ENCODE measurements at regions not wholly inside any gene's neighbourhood (a gene's known extent, or its start where the extent isn't known, plus 50 kb on each side); places are given as distances from the start of the nearest gene placed in this dataset.

DNA sequence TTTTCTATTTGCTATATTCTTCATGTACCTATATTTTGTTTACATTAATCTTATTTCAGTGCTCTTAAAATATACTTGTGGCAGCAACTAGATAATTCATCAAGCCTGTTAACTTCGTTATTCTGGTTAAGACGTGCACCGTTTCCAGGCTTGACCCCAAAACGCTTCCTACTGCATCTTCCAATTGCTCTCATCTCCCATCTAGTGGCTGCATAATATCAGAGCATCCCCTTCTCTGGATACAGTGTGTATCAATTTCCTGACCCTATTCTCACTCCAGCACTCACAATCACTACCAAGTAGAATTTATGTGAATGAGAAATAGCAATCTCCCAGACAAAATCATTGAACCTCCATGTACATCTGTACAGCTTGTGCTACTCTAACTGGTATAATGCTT, 1280.3 kb upstream of the B3GALT2 start:
- Histone ChIP-seq H3K27ac (no peak overlapping the region), H3K36me3 (no peaks in the 10 kb centered on the region), H3K9me3 (no peaks in the 10 kb centered on the region), H3K4me3 (no peak overlapping the region), H3K27me3 (no peaks in the 10 kb centered on the region), H3K4me1 (no peaks in the 10 kb centered on the region)
- ATAC-seq, result peak in 2 of 4 donors; percentile 38 to 46
- no peak for TF ChIP-seq POLR2A (IDR thresholded peaks at IDR 0.05)
- TF ChIP-seq, protein P1, sequence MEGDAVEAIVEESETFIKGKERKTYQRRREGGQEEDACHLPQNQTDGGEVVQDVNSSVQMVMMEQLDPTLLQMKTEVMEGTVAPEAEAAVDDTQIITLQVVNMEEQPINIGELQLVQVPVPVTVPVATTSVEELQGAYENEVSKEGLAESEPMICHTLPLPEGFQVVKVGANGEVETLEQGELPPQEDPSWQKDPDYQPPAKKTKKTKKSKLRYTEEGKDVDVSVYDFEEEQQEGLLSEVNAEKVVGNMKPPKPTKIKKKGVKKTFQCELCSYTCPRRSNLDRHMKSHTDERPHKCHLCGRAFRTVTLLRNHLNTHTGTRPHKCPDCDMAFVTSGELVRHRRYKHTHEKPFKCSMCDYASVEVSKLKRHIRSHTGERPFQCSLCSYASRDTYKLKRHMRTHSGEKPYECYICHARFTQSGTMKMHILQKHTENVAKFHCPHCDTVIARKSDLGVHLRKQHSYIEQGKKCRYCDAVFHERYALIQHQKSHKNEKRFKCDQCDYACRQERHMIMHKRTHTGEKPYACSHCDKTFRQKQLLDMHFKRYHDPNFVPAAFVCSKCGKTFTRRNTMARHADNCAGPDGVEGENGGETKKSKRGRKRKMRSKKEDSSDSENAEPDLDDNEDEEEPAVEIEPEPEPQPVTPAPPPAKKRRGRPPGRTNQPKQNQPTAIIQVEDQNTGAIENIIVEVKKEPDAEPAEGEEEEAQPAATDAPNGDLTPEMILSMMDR (IDR thresholded peaks at IDR 0.05), result peak in 10 of 12 donors; percentile 7 to 46 (median 22)
- intact Hi-C loops (cut with DNase I), result no loop called here
- DNase-seq, result no peak
- WGBS, 4 donors, result 17 to 30% (median 26%) methylated on average over 4 of the region's 4 CpGs

DNA sequence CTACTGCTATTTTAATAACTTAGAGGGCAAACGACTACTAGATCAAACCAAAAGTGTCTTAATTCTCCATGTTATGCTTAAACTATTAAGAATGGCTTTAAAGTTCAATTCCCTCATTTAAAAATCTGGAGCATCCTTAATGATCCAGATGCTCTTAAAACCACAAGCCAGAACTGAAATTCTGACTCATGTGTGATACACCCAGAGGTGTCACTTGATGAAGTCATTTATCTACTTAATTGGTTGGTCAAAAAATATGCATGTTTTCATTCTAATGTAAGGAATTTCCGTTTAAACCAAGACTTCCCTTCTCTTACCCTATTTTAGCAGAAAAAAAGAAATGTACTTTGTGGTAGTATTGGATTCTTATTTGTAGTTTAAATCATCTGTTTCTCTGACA, 1261.2 kb upstream of the B3GALT2 start:
- H3K4me1 ChIP-seq, result no peaks in the 10 kb centered on the region
- no peaks in the 10 kb centered on the region for H3K36me3 ChIP-seq
- no peak for ATAC-seq
- WGBS, 4 donors, result 52 to 59% (median 57%) methylated on average over 2 of the region's 2 CpGs
- no peak for TF ChIP-seq POLR2A (IDR thresholded peaks at IDR 0.05)
- TF ChIP-seq, protein P1 (IDR thresholded peaks at IDR 0.05), result no peak
- H3K4me3 ChIP-seq, result no peak overlapping the region
- H3K9me3 ChIP-seq, result no peaks in the 10 kb centered on the region
- DNase-seq, result no peak
- intact Hi-C loops (cut with DNase I), result no loop called here
- H3K27ac ChIP-seq, result no peak overlapping the region
- peaks cover 0 to 3% (median 0%) of the 10 kb centered on the region in 9 donors for H3K27me3 ChIP-seq

DNA sequence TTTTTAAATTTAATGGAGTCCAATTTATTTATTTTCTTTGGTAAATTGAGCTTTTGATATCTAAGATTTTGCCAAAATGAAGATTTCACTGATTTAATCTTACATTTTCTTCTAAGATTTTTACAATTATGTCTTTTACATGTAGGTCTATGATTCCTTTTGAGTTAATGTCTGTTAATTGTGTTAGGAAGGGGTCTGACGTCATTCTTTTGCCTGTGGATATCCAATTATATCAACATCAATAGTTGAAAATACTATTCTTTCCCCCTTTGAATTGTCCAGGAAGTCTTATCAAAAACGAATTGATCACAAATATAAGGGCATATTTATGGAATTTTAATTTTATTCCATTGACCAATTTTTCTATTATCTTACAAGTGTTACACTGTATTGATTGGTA, 1258.8 kb upstream of the B3GALT2 start:
- intact Hi-C loops (cut with DNase I), result no loop called here
- H3K36me3 ChIP-seq, result no peaks in the 10 kb centered on the region
- WGBS, 4 donors, result 57 to 67% (median 64%) methylated on average over 2 of the region's 2 CpGs

DNA sequence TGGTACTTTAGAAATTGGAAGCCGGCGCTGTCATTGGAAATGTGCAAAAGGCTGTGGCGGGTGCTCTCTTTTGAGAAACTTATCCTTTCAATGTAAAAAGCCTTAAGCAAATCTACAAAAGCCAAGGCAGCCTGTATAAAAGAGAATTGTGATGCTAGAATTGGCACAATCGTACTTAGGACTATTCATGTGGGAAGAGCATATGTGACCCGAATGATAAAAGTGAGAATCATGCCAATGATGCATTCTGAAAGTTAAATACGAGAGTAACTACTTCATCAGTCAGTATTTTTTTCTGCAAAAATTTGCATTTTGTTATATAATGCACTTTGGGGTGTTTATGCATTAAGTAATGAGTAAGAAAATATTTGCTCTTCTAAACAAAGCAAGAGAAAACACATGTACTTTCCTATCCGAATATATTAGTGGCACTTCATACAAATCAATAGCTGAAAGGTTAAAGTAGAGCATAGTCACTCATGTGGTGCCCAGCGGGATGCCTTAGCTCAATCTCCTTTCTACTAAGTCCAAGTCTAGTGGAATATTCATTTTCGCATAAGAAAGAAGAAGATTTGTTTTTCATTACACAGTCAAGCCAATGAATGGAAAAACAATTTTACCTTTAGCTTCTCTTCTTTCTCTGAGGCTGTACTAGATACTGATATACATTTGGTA, 1256.6 kb upstream of the B3GALT2 start:
- 79 to 86% (median 84%) methylated on average over 9 of the region's 9 CpGs for WGBS, 4 donors
- Histone ChIP-seq H3K9me3 (no peaks in the 10 kb centered on the region), H3K27me3 (no peaks in the 10 kb centered on the region), H3K4me1 (no peaks in the 10 kb centered on the region), H3K36me3 (no peaks in the 10 kb centered on the region), H3K27ac (no peak overlapping the region), H3K4me3 (no peak overlapping the region)
- intact Hi-C loops (cut with DNase I), result no loop called here
- DNase-seq (no peak), ATAC-seq (no peak)
- TF ChIP-seq, protein P1 (IDR thresholded peaks at IDR 0.05), result no peak
- TF ChIP-seq POLR2A (IDR thresholded peaks at IDR 0.05), result no peak

More for the DNA sequence above, 1258.8 kb upstream of the B3GALT2 start:
- TF ChIP-seq, protein P1 (IDR thresholded peaks at IDR 0.05), result no peak
- no peak for TF ChIP-seq POLR2A (IDR thresholded peaks at IDR 0.05)
- no peak for ATAC-seq
- peaks cover 0 to 3% (median 0%) of the 10 kb centered on the region in 9 donors for H3K27me3 ChIP-seq
- H3K27ac ChIP-seq, result no peak overlapping the region
- no peak overlapping the region for H3K4me3 ChIP-seq
- H3K4me1 ChIP-seq, result no peaks in the 10 kb centered on the region
- no peaks in the 10 kb centered on the region for H3K9me3 ChIP-seq
- DNase-seq, result no peak

Data from heart left ventricle (tissue), 16 donors.